Spleen (tissue), 11 donors: ENCODE measurements at regions not wholly inside any gene's neighbourhood (a gene's known extent, or its start where the extent isn't known, plus 50 kb on each side); places are given as distances from the start of the nearest gene placed in this dataset.

ENCODE experiments used
- DNase-seq: peaks from one replicate; pipeline ENCODE4 v3.0.0-alpha.2; 2020
- H3K27ac ChIP-seq, 8 donors: fragments of 200-600 bp; sonication (generic) in 7 of 8; 1 replicate in 4 of 8; 2 replicates in 4 of 8; pipeline versions ENCODE4 v1.5.0 to v1.8.0; 2016 to 2021; ENCODE audit warnings: inconsistent platforms in 4 of 8, mild to moderate bottlenecking in 4 of 8, moderate library complexity in 1 of 8
- H3K27me3 ChIP-seq, 7 donors: fragments of 200-600 bp; sonication (generic) in 6 of 7; replicated peaks in 1 of 7; 1 replicate in 4 of 7; 2 replicates in 3 of 7; pipeline versions ENCODE4 v1.5.0 to v1.8.0; 2016 to 2021; ENCODE audit warnings: inconsistent platforms in 3 of 7, mild to moderate bottlenecking in 1 of 7
- H3K36me3 ChIP-seq, 6 donors: fragments of 200-600 bp; sonication (generic) in 5 of 6; 1 replicate in 4 of 6; 2 replicates in 2 of 6; pipeline versions ENCODE4 v1.5.0 to v1.8.0; 2016 to 2021; ENCODE audit warnings: inconsistent platforms in 2 of 6
- H3K4me1 ChIP-seq, 6 donors: fragments of 200-600 bp; sonication (generic) in 5 of 6; 1 replicate in 3 of 6; 2 replicates in 3 of 6; pipeline versions ENCODE4 v1.5.0 to v1.8.0; 2016 to 2021; ENCODE audit warnings: inconsistent platforms in 3 of 6
- H3K4me3 ChIP-seq, 8 donors: fragments of 200-600 bp; sonication (generic) in 7 of 8; 1 replicate in 4 of 8; 2 replicates in 4 of 8; pipeline versions ENCODE4 v1.5.0 to v1.8.0; 2016 to 2021; ENCODE audit warnings: inconsistent platforms in 4 of 8, mild to moderate bottlenecking in 4 of 8, moderate library complexity in 2 of 8
- H3K9me3 ChIP-seq, 8 donors: fragments of 200-600 bp; sonication (generic) in 7 of 8; 1 replicate in 4 of 8; 2 replicates in 4 of 8; pipeline versions ENCODE4 v1.5.0 to v1.8.0; 2016 to 2021; ENCODE audit warnings: inconsistent platforms in 4 of 8
- CTCF ChIP-seq, 11 experiments: fragments of 200-600 bp in 7 of 11; fragments of 450-650 bp in 4 of 11; sonication (generic) in 4 of 11; IDR thresholded peaks in 8 of 11; conservative IDR thresholded peaks in 3 of 11; 1 replicate in 7 of 11; 2 replicates in 4 of 11; pipeline versions ENCODE4 v1.4.0 to v1.8.0; 2016 to 2021; ENCODE audit warnings: antibody characterized with exemption in 11 of 11, inconsistent platforms in 4 of 11, mild to moderate bottlenecking in 1 of 11
- POLR2A ChIP-seq, 3 donors: fragments of 450-650 bp; IDR thresholded peaks; one replicate each; pipeline ENCODE4 v1.5.1; 2017; ENCODE audit warnings: antibody characterized with exemption in 3 of 3, mild to moderate bottlenecking in 1 of 3
- POLR2AphosphoS5 ChIP-seq, 3 donors: sonication (generic); formaldehyde crosslinking; IDR thresholded peaks; one replicate each; pipeline ENCODE4 v1.5.1; 2017; ENCODE audit warnings: antibody characterized with exemption in 3 of 3
- WGBS, 5 donors: extraction: QIAGEN DNeasy Blood & Tissue Kit in 3 of 5; methylation state at CpG; one replicate each; pipeline versions ENCODE4 v1.1.5 to v1.1.7; 2013 to 2018; 5-methylcytosine and 5-hydroxymethylcytosine counted together
- intact Hi-C: fragments of 100-400 bp; cut with DNase I; formaldehyde crosslinking; loops from one replicate; pipeline ENCODE4 v1.15.0; 2023; ENCODE audit warnings: low total_unique reads
- donor health status: healthy with polysubstance abuse.
- donor health status: DM: no; HTN: no; CAD: no; lungs with moderate emphysema.
- donor health status: DM: no; HTN: no; CAD: no.
- donor health status: Bipolar disorder and iron deficiency.
- donor health status: healthy.
- donor health status: DM: no; HTN: no; CAD: no.
- donor health status: DM: yes; HTN: yes; CAD: no.

- DNase-seq: no peak
- TF ChIP-seq POLR2A (IDR thresholded peaks at IDR 0.05): no peak
- no peak for TF ChIP-seq CTCF (IDR thresholded peaks at IDR 0.05 in 8 of 11, conservative IDR thresholded peaks at IDR 0.05 in 3 of 11)
- TF ChIP-seq POLR2AphosphoS5 (IDR thresholded peaks at IDR 0.05): no peak
- no peak overlapping the region for H3K4me3 ChIP-seq
- H3K27me3 ChIP-seq: no peaks in the 10 kb centered on the region
- no peaks in the 10 kb centered on the region for H3K9me3 ChIP-seq
- H3K27ac ChIP-seq: no peak overlapping the region
- no peaks in the 10 kb centered on the region for H3K4me1 ChIP-seq
- no peaks in the 10 kb centered on the region for H3K36me3 ChIP-seq
- 47 to 70% (median 59%) methylated on average over 4 of the region's 4 CpGs for WGBS, 5 donors
- intact Hi-C loops: no loop called here
Measured at GRCh38 chr10:83983578-83984255, 155.6 kb upstream of the GHITM start.

GRCh38 chr10:83984256-83984640 lies 155.1 kb upstream of the GHITM start:
- Histone ChIP-seq H3K4me1 (no peaks in the 10 kb centered on the region), H3K27ac (no peak overlapping the region), H3K9me3 (no peaks in the 10 kb centered on the region), H3K36me3 (no peaks in the 10 kb centered on the region), H3K4me3 (no peak overlapping the region), H3K27me3 (no peaks in the 10 kb centered on the region)
- TF ChIP-seq POLR2AphosphoS5 (IDR thresholded peaks at IDR 0.05) (no peak), CTCF (IDR thresholded peaks at IDR 0.05 in 8 of 11, conservative IDR thresholded peaks at IDR 0.05 in 3 of 11) (no peak), POLR2A (IDR thresholded peaks at IDR 0.05) (no peak)
- DNase-seq: no peak
- intact Hi-C loops: no loop called here

GRCh38 chr10:83986800-83987199 lies 152.5 kb upstream of the GHITM start:
- no peak overlapping the region for H3K27ac ChIP-seq
- 59 to 74% (median 62%) methylated on average over 1 of the region's 1 CpG for WGBS, 5 donors
- no peaks in the 10 kb centered on the region for H3K9me3 ChIP-seq
- no peak for DNase-seq
- no peak for TF ChIP-seq CTCF (IDR thresholded peaks at IDR 0.05 in 8 of 11, conservative IDR thresholded peaks at IDR 0.05 in 3 of 11)
- TF ChIP-seq POLR2A (IDR thresholded peaks at IDR 0.05): no peak
- no peak for TF ChIP-seq POLR2AphosphoS5 (IDR thresholded peaks at IDR 0.05)
- no peak overlapping the region for H3K4me3 ChIP-seq
- H3K27me3 ChIP-seq: no peaks in the 10 kb centered on the region
- no peaks in the 10 kb centered on the region for H3K4me1 ChIP-seq
- intact Hi-C loops: no loop called here
- no peaks in the 10 kb centered on the region for H3K36me3 ChIP-seq

- Histone ChIP-seq H3K27ac (no peak overlapping the region), H3K9me3 (no peaks in the 10 kb centered on the region), H3K27me3 (no peaks in the 10 kb centered on the region), H3K4me1 (no peaks in the 10 kb centered on the region), H3K36me3 (no peaks in the 10 kb centered on the region), H3K4me3 (no peak overlapping the region)
- intact Hi-C loops: no loop called here
- no peak for DNase-seq
- 67 to 95% (median 82%) methylated on average over 1 of the region's 1 CpG for WGBS, 5 donors
- no peak for TF ChIP-seq POLR2A (IDR thresholded peaks at IDR 0.05)
- no peak for TF ChIP-seq CTCF (IDR thresholded peaks at IDR 0.05 in 8 of 11, conservative IDR thresholded peaks at IDR 0.05 in 3 of 11)
- TF ChIP-seq POLR2AphosphoS5 (IDR thresholded peaks at IDR 0.05): no peak
Measured at GRCh38 chr10:83987216-83987615, 152.1 kb upstream of the GHITM start.
